Gastroesophageal sphincter (tissue), 3 donors: ENCODE measurements at regions not wholly inside any gene's neighbourhood (a gene's known extent, or its start where the extent isn't known, plus 50 kb on each side); places are given as distances from the start of the nearest gene placed in this dataset.

ENCODE experiments used
- POLR2A ChIP-seq, 2 donors: fragments of 450-650 bp; IDR thresholded peaks; one replicate each; pipeline ENCODE4 v1.6.1; 2017; ENCODE audit warnings: antibody characterized with exemption in 2 of 2, mild to moderate bottlenecking in 2 of 2, moderate library complexity in 1 of 2
- TF ChIP-seq, protein P1 (sequence below), 4 experiments: fragments of 200-600 bp in 2 of 4; fragments of 450-650 bp in 2 of 4; sonication (generic) in 1 of 4; IDR thresholded peaks; one replicate each; pipeline ENCODE4 v1.5.1; 2017 to 2019; ENCODE audit warnings: antibody characterized with exemption in 4 of 4, mild to moderate bottlenecking in 2 of 4, moderate library complexity in 2 of 4

DNA sequence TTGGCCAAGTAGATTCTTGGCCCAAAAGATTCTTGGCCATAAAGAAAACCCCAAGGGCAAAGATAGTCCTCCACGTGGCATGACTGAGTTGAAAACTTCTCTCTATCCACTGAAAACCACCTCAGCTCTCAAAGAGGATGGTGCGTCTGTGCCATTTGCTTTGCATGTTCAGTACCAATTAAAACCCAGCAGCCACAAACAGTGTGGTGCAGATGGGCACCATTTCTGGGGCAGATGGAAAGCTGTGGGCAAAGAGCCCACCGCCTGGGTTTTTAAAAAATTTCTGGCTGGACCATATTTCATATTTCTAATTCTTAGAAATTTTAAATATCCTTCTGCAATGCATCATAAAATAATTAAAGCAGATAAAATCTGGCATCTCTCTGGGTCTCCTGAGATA, 84.5 kb upstream of the PUM3 start:
- TF ChIP-seq, protein P1, sequence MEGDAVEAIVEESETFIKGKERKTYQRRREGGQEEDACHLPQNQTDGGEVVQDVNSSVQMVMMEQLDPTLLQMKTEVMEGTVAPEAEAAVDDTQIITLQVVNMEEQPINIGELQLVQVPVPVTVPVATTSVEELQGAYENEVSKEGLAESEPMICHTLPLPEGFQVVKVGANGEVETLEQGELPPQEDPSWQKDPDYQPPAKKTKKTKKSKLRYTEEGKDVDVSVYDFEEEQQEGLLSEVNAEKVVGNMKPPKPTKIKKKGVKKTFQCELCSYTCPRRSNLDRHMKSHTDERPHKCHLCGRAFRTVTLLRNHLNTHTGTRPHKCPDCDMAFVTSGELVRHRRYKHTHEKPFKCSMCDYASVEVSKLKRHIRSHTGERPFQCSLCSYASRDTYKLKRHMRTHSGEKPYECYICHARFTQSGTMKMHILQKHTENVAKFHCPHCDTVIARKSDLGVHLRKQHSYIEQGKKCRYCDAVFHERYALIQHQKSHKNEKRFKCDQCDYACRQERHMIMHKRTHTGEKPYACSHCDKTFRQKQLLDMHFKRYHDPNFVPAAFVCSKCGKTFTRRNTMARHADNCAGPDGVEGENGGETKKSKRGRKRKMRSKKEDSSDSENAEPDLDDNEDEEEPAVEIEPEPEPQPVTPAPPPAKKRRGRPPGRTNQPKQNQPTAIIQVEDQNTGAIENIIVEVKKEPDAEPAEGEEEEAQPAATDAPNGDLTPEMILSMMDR (IDR thresholded peaks at IDR 0.05) = no peak
- no peak for TF ChIP-seq POLR2A (IDR thresholded peaks at IDR 0.05)
